ENCODE measurements at regions not wholly inside any gene's neighbourhood (a gene's known extent, or its start where the extent isn't known, plus 50 kb on each side); places are given as distances from the start of the nearest gene placed in this dataset.

GRCh38 chr4:52511825-52512224, 147.3 kb downstream of the USP46 start:
- dilution Hi-C loops (cut with MboI; ENCODE audit: extremely low pct_ligation_motif_present, low sequenced_read_pairs) = no loop called here
- Histone ChIP-seq H3K79me2 (ENCODE audit: control insufficient read depth, insufficient read depth, low read length) (no peaks in the 10 kb centered on the region), H3K4me2 (ENCODE audit: insufficient read depth, low read length) (no peak overlapping the region), H3K36me3 (ENCODE audit: control insufficient read depth in 2 of 2, extremely low read depth in 1 of 2, insufficient read depth in 2 of 2, low read length in 2 of 2) (no peaks in the 10 kb centered on the region), H3K27me3 (ENCODE audit: control insufficient read depth in 2 of 2, insufficient read depth in 2 of 2, low read length in 2 of 2) (no peaks in the 10 kb centered on the region), H3K9me1 (replicated peaks; ENCODE audit: control insufficient read depth, extremely low read depth, insufficient read depth, low read length) (no peaks in the 10 kb centered on the region), H4K20me1 (replicated peaks; ENCODE audit: control insufficient read depth, extremely low read depth, insufficient read depth, low read length) (no peaks in the 10 kb centered on the region), H3K9me3 (replicated peaks; ENCODE audit: control insufficient read depth, insufficient read depth, low read length) (no peaks in the 10 kb centered on the region), H2AFZ (ENCODE audit: low read depth, low read length) (no peak overlapping the region), H3K27ac (ENCODE audit: insufficient read depth, low read depth, low read length) (no peak overlapping the region), H3K4me1 (ENCODE audit: control insufficient read depth, extremely low read depth, insufficient read depth, low read length) (no peaks in the 10 kb centered on the region), H3K9ac (replicated peaks; ENCODE audit: extremely low read depth, insufficient read depth, low read length) (no peak overlapping the region), H3K4me3 (replicated peaks in 1 of 3; ENCODE audit: insufficient read depth in 1 of 3, low read depth in 1 of 3, low read length in 3 of 3) (no peak overlapping the region)
- ChIA-PET CTCF (no interaction called here), POLR2A (no interaction called here)
- TF ChIP-seq POLR2AphosphoS5 (IDR thresholded peaks at IDR 0.05; ENCODE audit: insufficient read depth, low read depth, low read length) = no peak
- TF ChIP-seq MYC (IDR thresholded peaks at IDR 0.05; ENCODE audit: low read depth, low read length) = no peak
- no peak for TF ChIP-seq EZH2 (IDR thresholded peaks at IDR 0.05; ENCODE audit: borderline replicate concordance, low read depth, low read length, severe bottlenecking)
- TF ChIP-seq GATA2 (IDR thresholded peaks at IDR 0.05; ENCODE audit: insufficient read depth, insufficient read length, low read depth, low read length) = no peak
- no peak for TF ChIP-seq CTCF (IDR thresholded peaks at IDR 0.05; ENCODE audit: extremely low read depth in 1 of 2, insufficient read depth in 1 of 2, low read depth in 1 of 2, low read length in 2 of 2)
- TF ChIP-seq POLR2A (IDR thresholded peaks at IDR 0.05; ENCODE audit: low read depth, low read length) = no peak
- FAIRE-seq (no peak), DNase-seq (ENCODE audit: low read depth, low spot score) (no peak)
- BruUV-seq (replicated peaks) = no TSS peak
- intact Hi-C loops (cut with micrococcal nuclease) = no loop called here

GRCh38 chr4:52512291-52512690, 146.8 kb downstream of the USP46 start:
- POLR2A ChIA-PET = no interaction called here
- no TSS peak for BruUV-seq (replicated peaks)
- no peaks in the 10 kb centered on the region for H3K27me3 ChIP-seq (ENCODE audit: control insufficient read depth in 2 of 2, insufficient read depth in 2 of 2, low read length in 2 of 2)
- FAIRE-seq (no peak), DNase-seq (ENCODE audit: low read depth, low spot score) (no peak)
- no peak overlapping the region for H3K27ac ChIP-seq (ENCODE audit: insufficient read depth, low read depth, low read length)
- no peaks in the 10 kb centered on the region for H3K36me3 ChIP-seq (ENCODE audit: control insufficient read depth in 2 of 2, extremely low read depth in 1 of 2, insufficient read depth in 2 of 2, low read length in 2 of 2)
- H3K4me3 ChIP-seq (replicated peaks in 1 of 3; ENCODE audit: insufficient read depth in 1 of 3, low read depth in 1 of 3, low read length in 3 of 3) = no peak overlapping the region
- no peaks in the 10 kb centered on the region for H4K20me1 ChIP-seq (replicated peaks; ENCODE audit: control insufficient read depth, extremely low read depth, insufficient read depth, low read length)
- TF ChIP-seq CTCF (IDR thresholded peaks at IDR 0.05; ENCODE audit: extremely low read depth in 1 of 2, insufficient read depth in 1 of 2, low read depth in 1 of 2, low read length in 2 of 2) (no peak), GATA2 (IDR thresholded peaks at IDR 0.05; ENCODE audit: insufficient read depth, insufficient read length, low read depth, low read length) (no peak), EZH2 (IDR thresholded peaks at IDR 0.05; ENCODE audit: borderline replicate concordance, low read depth, low read length, severe bottlenecking) (no peak), MYC (IDR thresholded peaks at IDR 0.05; ENCODE audit: low read depth, low read length) (no peak), FOS (IDR thresholded peaks at IDR 0.05; ENCODE audit: borderline replicate concordance, insufficient read depth, low read length) (no peak), JUN (IDR thresholded peaks at IDR 0.05; ENCODE audit: borderline replicate concordance, insufficient read depth, insufficient read length, low read depth) (no peak), POLR2A (IDR thresholded peaks at IDR 0.05; ENCODE audit: low read depth, low read length) (no peak), POLR2AphosphoS5 (IDR thresholded peaks at IDR 0.05; ENCODE audit: insufficient read depth, low read depth, low read length) (no peak)
- TF ChIP-seq, protein P1, sequence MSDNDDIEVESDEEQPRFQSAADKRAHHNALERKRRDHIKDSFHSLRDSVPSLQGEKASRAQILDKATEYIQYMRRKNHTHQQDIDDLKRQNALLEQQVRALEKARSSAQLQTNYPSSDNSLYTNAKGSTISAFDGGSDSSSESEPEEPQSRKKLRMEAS (IDR thresholded peaks at IDR 0.05; ENCODE audit: insufficient read depth, insufficient read length) = no peak
- CTCF ChIA-PET = no interaction called here
- no peaks in the 10 kb centered on the region for H3K9me1 ChIP-seq (replicated peaks; ENCODE audit: control insufficient read depth, extremely low read depth, insufficient read depth, low read length)
- no peaks in the 10 kb centered on the region for H3K9me3 ChIP-seq (replicated peaks; ENCODE audit: control insufficient read depth, insufficient read depth, low read length)
- no peaks in the 10 kb centered on the region for H3K4me1 ChIP-seq (ENCODE audit: control insufficient read depth, extremely low read depth, insufficient read depth, low read length)
- dilution Hi-C loops (cut with MboI; ENCODE audit: extremely low pct_ligation_motif_present, low sequenced_read_pairs) = no loop called here
- H3K79me2 ChIP-seq (ENCODE audit: control insufficient read depth, insufficient read depth, low read length) = no peaks in the 10 kb centered on the region
- intact Hi-C loops (cut with micrococcal nuclease) = no loop called here
- H3K9ac ChIP-seq (replicated peaks; ENCODE audit: extremely low read depth, insufficient read depth, low read length) = no peak overlapping the region
- H3K4me2 ChIP-seq (ENCODE audit: insufficient read depth, low read length) = no peak overlapping the region
- no peak overlapping the region for H2AFZ ChIP-seq (ENCODE audit: low read depth, low read length)
